Suprapubic skin (tissue), 3 donors: ENCODE measurements at regions not wholly inside any gene's neighbourhood (a gene's known extent, or its start where the extent isn't known, plus 50 kb on each side); places are given as distances from the start of the nearest gene placed in this dataset.

ENCODE experiments used
- EP300 ChIP-seq: sonication (generic); formaldehyde crosslinking; IDR thresholded peaks from one replicate; pipeline ENCODE4 v1.6.1; 2017; ENCODE audit warnings: antibody characterized with exemption
- TF ChIP-seq, protein P1 (sequence below), 2 donors: fragments of 200-600 bp in 1 of 2; fragments of 450-650 bp in 1 of 2; sonication (generic) in 1 of 2; IDR thresholded peaks; one replicate each; pipeline ENCODE4 v1.5.1; 2016 to 2019; ENCODE audit warnings: antibody characterized with exemption in 2 of 2, mild to moderate bottlenecking in 1 of 2, moderate library complexity in 1 of 2

- no peak for TF ChIP-seq EP300
- TF ChIP-seq, protein P1, sequence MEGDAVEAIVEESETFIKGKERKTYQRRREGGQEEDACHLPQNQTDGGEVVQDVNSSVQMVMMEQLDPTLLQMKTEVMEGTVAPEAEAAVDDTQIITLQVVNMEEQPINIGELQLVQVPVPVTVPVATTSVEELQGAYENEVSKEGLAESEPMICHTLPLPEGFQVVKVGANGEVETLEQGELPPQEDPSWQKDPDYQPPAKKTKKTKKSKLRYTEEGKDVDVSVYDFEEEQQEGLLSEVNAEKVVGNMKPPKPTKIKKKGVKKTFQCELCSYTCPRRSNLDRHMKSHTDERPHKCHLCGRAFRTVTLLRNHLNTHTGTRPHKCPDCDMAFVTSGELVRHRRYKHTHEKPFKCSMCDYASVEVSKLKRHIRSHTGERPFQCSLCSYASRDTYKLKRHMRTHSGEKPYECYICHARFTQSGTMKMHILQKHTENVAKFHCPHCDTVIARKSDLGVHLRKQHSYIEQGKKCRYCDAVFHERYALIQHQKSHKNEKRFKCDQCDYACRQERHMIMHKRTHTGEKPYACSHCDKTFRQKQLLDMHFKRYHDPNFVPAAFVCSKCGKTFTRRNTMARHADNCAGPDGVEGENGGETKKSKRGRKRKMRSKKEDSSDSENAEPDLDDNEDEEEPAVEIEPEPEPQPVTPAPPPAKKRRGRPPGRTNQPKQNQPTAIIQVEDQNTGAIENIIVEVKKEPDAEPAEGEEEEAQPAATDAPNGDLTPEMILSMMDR (IDR thresholded peaks at IDR 0.05), result no peak
These were observed 477.7 kb upstream of the TPK1 start for GRCh38 chr7:145313551-145313950.
